Activated B cell treated with CpG ODN at 0.5 μM for 24 hours (primary cell): ENCODE measurements at regions not wholly inside any gene's neighbourhood (a gene's known extent, or its start where the extent isn't known, plus 50 kb on each side); places are given as distances from the start of the nearest gene placed in this dataset.
"Not testable (repeated sequence)": the region's sequence is repeated elsewhere in the genome, so short reads cannot be mapped to it uniquely, and the experiment has no call there.

Source experiments
- ATAC-seq: fragments of 200-7000 bp; cut with Tn5 transposase; one replicate; pipeline ENCODE4 v1.10.0; 2021; ENCODE audit warnings: low read depth, mild to moderate bottlenecking, moderate library complexity
- CTCF ChIA-PET: fragments of 350-600 bp; sonication (Branson Sonifier 250); formaldehyde crosslinking; loops from one replicate; lab custom pipeline; 2021; ENCODE audit warnings: antibody characterized with exemption; lab: Charles Lee
- POLR2A ChIA-PET: fragments of 350-600 bp; sonication (Branson Sonifier 250); formaldehyde crosslinking; loops from one replicate; lab custom pipeline; 2021; ENCODE audit warnings: antibody characterized with exemption; lab: Charles Lee
- DNase-seq: peaks from one replicate; pipeline ENCODE4 v3.0.0; 2022
- H3K27ac Mint-ChIP-seq: one replicate; pipeline ENCODE4 v1.8.0; 2020; ENCODE audit warnings: mixed read lengths
- H3K27me3 Mint-ChIP-seq: one replicate; pipeline ENCODE4 v1.8.0; 2021; ENCODE audit warnings: mixed read lengths
- H3K36me3 Mint-ChIP-seq: one replicate; pipeline ENCODE4 v1.8.0; 2021; ENCODE audit warnings: low read depth, mixed read lengths
- H3K4me1 Mint-ChIP-seq: one replicate; pipeline ENCODE4 v1.8.0; 2021; ENCODE audit warnings: mixed read lengths
- H3K4me3 Mint-ChIP-seq: one replicate; pipeline ENCODE4 v1.8.0; 2020; ENCODE audit warnings: mild to moderate bottlenecking, mixed read lengths
- H3K9me3 Mint-ChIP-seq: one replicate; pipeline ENCODE4 v1.8.0; 2020; ENCODE audit warnings: mixed read lengths
- CTCF ChIP-seq: fragments of 200-600 bp; IDR thresholded peaks from one replicate; pipeline ENCODE4 v1.8.0; 2022; ENCODE audit warnings: antibody characterized with exemption, mild to moderate bottlenecking
- intact Hi-C: fragments of 100-400 bp; cut with micrococcal nuclease; formaldehyde crosslinking; loops from one replicate; pipeline ENCODE4 v1.15.1; 2024

- ATAC-seq, CTCF ChIA-PET, H3K4me3 Mint-ChIP-seq, DNase-seq, H3K27ac Mint-ChIP-seq, intact Hi-C loops, H3K36me3 Mint-ChIP-seq, H3K4me1 Mint-ChIP-seq, POLR2A ChIA-PET, H3K9me3 Mint-ChIP-seq, H3K27me3 Mint-ChIP-seq: not testable (repeated sequence)
These were observed 76.5 kb upstream of the PZP start for GRCh38 chr12:9284724-9285123.

GRCh38 chr12:9284197-9284596, 76.0 kb upstream of the PZP start:
- H3K4me3 Mint-ChIP-seq, CTCF ChIA-PET, H3K36me3 Mint-ChIP-seq, intact Hi-C loops, H3K27ac Mint-ChIP-seq, H3K27me3 Mint-ChIP-seq, H3K9me3 Mint-ChIP-seq, POLR2A ChIA-PET, DNase-seq, H3K4me1 Mint-ChIP-seq: not testable (repeated sequence)
- peak; percentile 59 for ATAC-seq

GRCh38 chr12:9283346-9284095, 75.3 kb upstream of the PZP start:
- ATAC-seq, result peak; percentile 47
- H3K9me3 Mint-ChIP-seq, H3K27ac Mint-ChIP-seq, H3K36me3 Mint-ChIP-seq, H3K27me3 Mint-ChIP-seq, H3K4me1 Mint-ChIP-seq, intact Hi-C loops, CTCF ChIA-PET, POLR2A ChIA-PET: not testable (repeated sequence)
- peak overlapping the region; percentile 79 for H3K4me3 Mint-ChIP-seq
- DNase-seq, result peak; percentile 50

GRCh38 chr12:9276990-9277389, 68.8 kb upstream of the PZP start:
- Mint-ChIP-seq H3K9me3 (no peaks in the 10 kb centered on the region), H3K4me1 (no peaks in the 10 kb centered on the region), H3K27me3 (peaks cover 14% of the 10 kb centered on the region), H3K36me3 (no peaks in the 10 kb centered on the region), H3K27ac (no peak overlapping the region), H3K4me3 (no peak overlapping the region)
- TF ChIP-seq CTCF, result no peak
- ATAC-seq (no peak), DNase-seq (no peak)
- CTCF ChIA-PET, result no interaction called here
- intact Hi-C loops, result no loop called here
- POLR2A ChIA-PET, result no interaction called here

GRCh38 chr12:9273276-9273675, 65.1 kb upstream of the PZP start:
- Mint-ChIP-seq H3K27me3 (peaks cover 15% of the 10 kb centered on the region), H3K4me1 (no peaks in the 10 kb centered on the region), H3K9me3 (no peaks in the 10 kb centered on the region), H3K27ac (no peak overlapping the region), H3K4me3 (no peak overlapping the region), H3K36me3 (no peaks in the 10 kb centered on the region)
- TF ChIP-seq CTCF, result no peak
- ChIA-PET POLR2A (no interaction called here), CTCF (no interaction called here)
- DNase-seq (no peak), ATAC-seq (no peak)
- intact Hi-C loops, result no loop called here

GRCh38 chr12:9271875-9272274, 63.7 kb upstream of the PZP start:
- Mint-ChIP-seq H3K27me3 (peaks cover 7% of the 10 kb centered on the region), H3K36me3 (no peaks in the 10 kb centered on the region), H3K27ac (no peak overlapping the region), H3K4me3 (no peak overlapping the region), H3K4me1 (no peaks in the 10 kb centered on the region), H3K9me3 (no peaks in the 10 kb centered on the region)
- intact Hi-C loops, result no loop called here
- ChIA-PET POLR2A (no interaction called here), CTCF (no interaction called here)
- no peak for TF ChIP-seq CTCF
- no peak for ATAC-seq
- DNase-seq, result no peak

- CTCF ChIA-PET, result no interaction called here
- no peaks in the 10 kb centered on the region for H3K9me3 Mint-ChIP-seq
- intact Hi-C loops, result no loop called here
- H3K27ac Mint-ChIP-seq, result no peak overlapping the region
- no peak for ATAC-seq
- peaks cover 6% of the 10 kb centered on the region for H3K27me3 Mint-ChIP-seq
- no peaks in the 10 kb centered on the region for H3K4me1 Mint-ChIP-seq
- POLR2A ChIA-PET, result no interaction called here
- no peak for DNase-seq
- H3K4me3 Mint-ChIP-seq, result no peak overlapping the region
- no peaks in the 10 kb centered on the region for H3K36me3 Mint-ChIP-seq
- TF ChIP-seq CTCF, result no peak
These were observed 56.4 kb upstream of the PZP start for GRCh38 chr12:9264546-9264945.
